GM23338 (cell line): ENCODE measurements at regions not wholly inside any gene's neighbourhood (a gene's known extent, or its start where the extent isn't known, plus 50 kb on each side); places are given as distances from the start of the nearest gene placed in this dataset.

Source experiments
- ATAC-seq: fragments of 200-7000 bp; cut with Tn5 transposase; 3 replicates; pipeline ENCODE4 v1.9.1; 2020
- DNase-seq: peaks from one replicate; pipeline ENCODE4 v3.0.0-alpha.2; 2015; ENCODE audit warnings: low spot score
- H2AFZ ChIP-seq: fragments of 200-600 bp; sonication (generic); 2 replicates; pipeline ENCODE4 v1.8.0; 2016; ENCODE audit warnings: antibody characterized with exemption, mild to moderate bottlenecking, moderate library complexity
- H3F3A ChIP-seq: fragments of 200-600 bp; sonication (generic); replicated peaks from 2 replicates; pipeline ENCODE4 v1.8.0; 2017; ENCODE audit warnings: antibody characterized with exemption, mixed run types, low read depth
- H3K27ac ChIP-seq: fragments of 200-600 bp; sonication (generic); 2 replicates; pipeline ENCODE4 v1.6.1; 2016; ENCODE audit warnings: low read depth
- H3K27me3 ChIP-seq: fragments of 200-600 bp; sonication (generic); 2 replicates; pipeline ENCODE4 v1.8.0; 2016; ENCODE audit warnings: mild to moderate bottlenecking, mixed run types, moderate library complexity; ENCODE audit not compliant: insufficient read depth
- H3K36me3 ChIP-seq: fragments of 200-600 bp; sonication (generic); 2 replicates; pipeline ENCODE4 v1.8.0; 2016; ENCODE audit warnings: mild to moderate bottlenecking; ENCODE audit not compliant: insufficient read depth
- H3K4me1 ChIP-seq: fragments of 200-600 bp; sonication (generic); 2 replicates; pipeline ENCODE4 v1.8.0; 2016; ENCODE audit warnings: mild to moderate bottlenecking, moderate library complexity; ENCODE audit not compliant: insufficient read depth
- H3K4me2 ChIP-seq: fragments of 200-600 bp; sonication (generic); 2 replicates; pipeline ENCODE4 v1.7.1; 2017; ENCODE audit warnings: mixed run types
- H3K4me3 ChIP-seq: fragments of 200-600 bp; sonication (generic); 2 replicates; pipeline ENCODE4 v1.6.1; 2016; ENCODE audit warnings: mixed run types
- H3K79me2 ChIP-seq: fragments of 200-600 bp; sonication (generic); replicated peaks from 2 replicates; pipeline ENCODE4 v1.8.0; 2017; ENCODE audit warnings: mild to moderate bottlenecking; ENCODE audit not compliant: insufficient read depth
- H3K9me2 ChIP-seq: fragments of 200-600 bp; sonication (generic); 2 replicates; pipeline ENCODE4 v1.8.0; 2017; ENCODE audit not compliant: insufficient read depth
- H4K20me1 ChIP-seq: fragments of 200-600 bp; sonication (generic); replicated peaks from 2 replicates; pipeline ENCODE4 v1.8.0; 2017; ENCODE audit warnings: mild to moderate bottlenecking; ENCODE audit not compliant: insufficient read depth
- H3K27ac Mint-ChIP-seq: 2 replicates; pipeline ENCODE4 v1.8.0; 2020; ENCODE audit warnings: inconsistent platforms, mild to moderate bottlenecking, moderate library complexity, mixed read lengths
- H3K27me3 Mint-ChIP-seq: 3 replicates; pipeline ENCODE4 v1.8.0; 2022; ENCODE audit warnings: low read depth, mild to moderate bottlenecking, moderate library complexity, mixed read lengths, inconsistent platforms; ENCODE audit not compliant: insufficient read depth, poor library complexity
- H3K36me3 Mint-ChIP-seq: 3 replicates; pipeline ENCODE4 v1.8.0; 2021; ENCODE audit warnings: low read depth, mild to moderate bottlenecking, inconsistent platforms, moderate library complexity, mixed read lengths
- H3K4me1 Mint-ChIP-seq: 3 replicates; pipeline ENCODE4 v1.8.0; 2020; ENCODE audit warnings: mild to moderate bottlenecking, inconsistent platforms, mixed read lengths
- H3K4me3 Mint-ChIP-seq: 3 replicates; pipeline ENCODE4 v1.8.0; 2021; ENCODE audit warnings: moderate library complexity, mild to moderate bottlenecking, inconsistent platforms, mixed read lengths
- H3K9me3 Mint-ChIP-seq: 3 replicates; pipeline ENCODE4 v1.8.0; 2020; ENCODE audit warnings: moderate library complexity, mild to moderate bottlenecking, inconsistent platforms, mixed read lengths
- EZH2 ChIP-seq: fragments of 200-600 bp; sonication (generic); IDR thresholded peaks from one replicate; pipeline ENCODE4 v1.8.0; 2017; ENCODE audit warnings: antibody characterized with exemption, mild to moderate bottlenecking, low read depth; ENCODE audit not compliant: unreplicated experiment
- EZH2phosphoT487 ChIP-seq: fragments of 200-600 bp; sonication (generic); IDR thresholded peaks from one replicate; pipeline ENCODE4 v1.8.1; 2018; ENCODE audit warnings: antibody characterized with exemption; ENCODE audit not compliant: unreplicated experiment
- JUNB ChIP-seq: IDR thresholded peaks from one replicate; pipeline ENCODE4 v1.6.1; 2016; ENCODE audit warnings: antibody characterized with exemption; ENCODE audit not compliant: unreplicated experiment
- NANOG ChIP-seq: IDR thresholded peaks from 2 replicates; pipeline ENCODE4 v1.6.1; 2016; ENCODE audit warnings: antibody characterized with exemption, borderline replicate concordance
- POLR2AphosphoS5 ChIP-seq: IDR thresholded peaks from 2 replicates; pipeline ENCODE4 v1.6.1; 2016; ENCODE audit warnings: antibody characterized with exemption, low read depth
- ZNF114 ChIP-seq: fragments of 250-450 bp; sonication (Bioruptor Pico); IDR thresholded peaks from 2 replicates; pipeline ENCODE4 v1.5.0; 2020; ENCODE audit warnings: mild to moderate bottlenecking, moderate library complexity
- TF ChIP-seq, protein P1 (sequence below): IDR thresholded peaks from one replicate; pipeline ENCODE4 v1.6.1; 2018; ENCODE audit warnings: antibody characterized with exemption; ENCODE audit not compliant: unreplicated experiment
- TF ChIP-seq, protein P2 (sequence below), 2 experiments: fragments of 200-600 bp in 1 of 2; sonication (generic) in 1 of 2; conservative IDR thresholded peaks; 2 replicates each; pipeline versions ENCODE4 v1.5.1 to v1.6.1; 2016 to 2017; ENCODE audit warnings: antibody characterized with exemption in 2 of 2, low read depth in 2 of 2, mild to moderate bottlenecking in 2 of 2, moderate library complexity in 1 of 2

DNA sequence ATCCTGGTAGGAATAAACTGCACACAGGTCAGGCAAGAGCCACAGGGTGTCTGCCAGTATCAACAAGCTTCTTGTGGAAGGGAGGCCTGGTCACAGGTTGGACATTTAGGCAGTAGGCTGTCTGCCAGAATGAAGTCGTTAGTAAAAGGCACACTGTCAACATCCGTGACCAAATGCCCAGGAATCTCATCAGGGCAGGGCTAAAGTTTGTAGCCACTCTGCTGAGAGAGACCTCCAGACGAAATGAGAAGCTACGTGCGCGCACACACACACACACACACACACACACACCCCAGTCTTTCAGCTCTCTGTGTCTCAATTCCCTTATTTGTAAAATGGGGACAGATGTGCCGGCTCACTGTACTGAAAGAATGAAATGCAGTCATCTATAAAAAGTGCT, 408.7 kb upstream of the ZFP42 start:
- no peak for TF ChIP-seq EZH2
- TF ChIP-seq POLR2AphosphoS5: no peak
- TF ChIP-seq NANOG: no peak
- peaks cover 2% of the 10 kb centered on the region for H3K27me3 Mint-ChIP-seq

DNA sequence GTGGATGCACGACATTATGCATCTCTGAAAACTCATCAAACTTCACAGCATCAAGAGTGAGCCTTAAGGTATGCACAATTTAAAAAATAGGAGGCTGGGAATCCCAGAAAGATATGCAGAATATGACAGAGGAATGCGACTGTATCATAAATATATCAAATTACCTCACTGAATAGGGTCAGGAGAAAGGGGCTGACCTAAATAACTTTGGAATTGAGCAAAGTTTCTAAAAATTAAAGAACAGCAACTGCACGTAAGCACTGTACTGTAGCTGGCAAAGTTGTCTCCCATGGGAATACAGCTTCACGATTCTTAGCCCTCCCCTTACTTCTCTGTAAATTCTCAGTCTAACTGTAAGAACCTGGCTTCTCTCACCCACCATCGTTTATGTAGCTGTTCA, 397.4 kb upstream of the ZFP42 start:
- Histone ChIP-seq H2AFZ (no peak overlapping the region), H3K79me2 (no peaks in the 10 kb centered on the region), H3F3A (no peaks in the 10 kb centered on the region), H4K20me1 (no peaks in the 10 kb centered on the region), H3K4me2 (no peak overlapping the region), H3K36me3 (no peaks in the 10 kb centered on the region), H3K4me1 (no peaks in the 10 kb centered on the region), H3K4me3 (no peak overlapping the region), H3K9me2 (no peaks in the 10 kb centered on the region; the same call in 1 of the 2 replicates), H3K27ac (no peak overlapping the region), H3K27me3 (no peaks in the 10 kb centered on the region)
- TF ChIP-seq, protein P1, sequence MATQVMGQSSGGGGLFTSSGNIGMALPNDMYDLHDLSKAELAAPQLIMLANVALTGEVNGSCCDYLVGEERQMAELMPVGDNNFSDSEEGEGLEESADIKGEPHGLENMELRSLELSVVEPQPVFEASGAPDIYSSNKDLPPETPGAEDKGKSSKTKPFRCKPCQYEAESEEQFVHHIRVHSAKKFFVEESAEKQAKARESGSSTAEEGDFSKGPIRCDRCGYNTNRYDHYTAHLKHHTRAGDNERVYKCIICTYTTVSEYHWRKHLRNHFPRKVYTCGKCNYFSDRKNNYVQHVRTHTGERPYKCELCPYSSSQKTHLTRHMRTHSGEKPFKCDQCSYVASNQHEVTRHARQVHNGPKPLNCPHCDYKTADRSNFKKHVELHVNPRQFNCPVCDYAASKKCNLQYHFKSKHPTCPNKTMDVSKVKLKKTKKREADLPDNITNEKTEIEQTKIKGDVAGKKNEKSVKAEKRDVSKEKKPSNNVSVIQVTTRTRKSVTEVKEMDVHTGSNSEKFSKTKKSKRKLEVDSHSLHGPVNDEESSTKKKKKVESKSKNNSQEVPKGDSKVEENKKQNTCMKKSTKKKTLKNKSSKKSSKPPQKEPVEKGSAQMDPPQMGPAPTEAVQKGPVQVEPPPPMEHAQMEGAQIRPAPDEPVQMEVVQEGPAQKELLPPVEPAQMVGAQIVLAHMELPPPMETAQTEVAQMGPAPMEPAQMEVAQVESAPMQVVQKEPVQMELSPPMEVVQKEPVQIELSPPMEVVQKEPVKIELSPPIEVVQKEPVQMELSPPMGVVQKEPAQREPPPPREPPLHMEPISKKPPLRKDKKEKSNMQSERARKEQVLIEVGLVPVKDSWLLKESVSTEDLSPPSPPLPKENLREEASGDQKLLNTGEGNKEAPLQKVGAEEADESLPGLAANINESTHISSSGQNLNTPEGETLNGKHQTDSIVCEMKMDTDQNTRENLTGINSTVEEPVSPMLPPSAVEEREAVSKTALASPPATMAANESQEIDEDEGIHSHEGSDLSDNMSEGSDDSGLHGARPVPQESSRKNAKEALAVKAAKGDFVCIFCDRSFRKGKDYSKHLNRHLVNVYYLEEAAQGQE: no peak
- no peak for TF ChIP-seq ZNF114 (CRISPR knock-in tag)
- no peak for TF ChIP-seq POLR2AphosphoS5
- TF ChIP-seq, protein P2, sequence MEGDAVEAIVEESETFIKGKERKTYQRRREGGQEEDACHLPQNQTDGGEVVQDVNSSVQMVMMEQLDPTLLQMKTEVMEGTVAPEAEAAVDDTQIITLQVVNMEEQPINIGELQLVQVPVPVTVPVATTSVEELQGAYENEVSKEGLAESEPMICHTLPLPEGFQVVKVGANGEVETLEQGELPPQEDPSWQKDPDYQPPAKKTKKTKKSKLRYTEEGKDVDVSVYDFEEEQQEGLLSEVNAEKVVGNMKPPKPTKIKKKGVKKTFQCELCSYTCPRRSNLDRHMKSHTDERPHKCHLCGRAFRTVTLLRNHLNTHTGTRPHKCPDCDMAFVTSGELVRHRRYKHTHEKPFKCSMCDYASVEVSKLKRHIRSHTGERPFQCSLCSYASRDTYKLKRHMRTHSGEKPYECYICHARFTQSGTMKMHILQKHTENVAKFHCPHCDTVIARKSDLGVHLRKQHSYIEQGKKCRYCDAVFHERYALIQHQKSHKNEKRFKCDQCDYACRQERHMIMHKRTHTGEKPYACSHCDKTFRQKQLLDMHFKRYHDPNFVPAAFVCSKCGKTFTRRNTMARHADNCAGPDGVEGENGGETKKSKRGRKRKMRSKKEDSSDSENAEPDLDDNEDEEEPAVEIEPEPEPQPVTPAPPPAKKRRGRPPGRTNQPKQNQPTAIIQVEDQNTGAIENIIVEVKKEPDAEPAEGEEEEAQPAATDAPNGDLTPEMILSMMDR (conservative IDR thresholded peaks at IDR 0.05; ENCODE audit: low read depth in 2 of 2): no peak
- no peak for TF ChIP-seq EZH2phosphoT487
- no peak for TF ChIP-seq NANOG
- no peak for TF ChIP-seq JUNB
- Mint-ChIP-seq H3K9me3 (no peaks in the 10 kb centered on the region), H3K27ac (no peak overlapping the region), H3K36me3 (no peaks in the 10 kb centered on the region), H3K4me3 (no peak overlapping the region), H3K4me1 (no peaks in the 10 kb centered on the region), H3K27me3 (no peaks in the 10 kb centered on the region)
- ATAC-seq (no peak), DNase-seq (no peak)

More for the DNA sequence above, 408.7 kb upstream of the ZFP42 start:
- Mint-ChIP-seq H3K4me3 (no peak overlapping the region), H3K4me1 (no peaks in the 10 kb centered on the region), H3K9me3 (no peaks in the 10 kb centered on the region), H3K27ac (peak overlapping the region; percentile 10; the same call in 1 of the 2 replicates), H3K36me3 (no peaks in the 10 kb centered on the region)
- DNase-seq: no peak
- no peaks in the 10 kb centered on the region for H3K9me2 ChIP-seq
- ATAC-seq: no peak
- no peaks in the 10 kb centered on the region for H3K79me2 ChIP-seq
- H3K27ac ChIP-seq: no peak overlapping the region
- no peak overlapping the region for H3K4me3 ChIP-seq
- H3F3A ChIP-seq: no peaks in the 10 kb centered on the region
- peak overlapping the region; percentile 52; the same call in 1 of the 2 replicates for H2AFZ ChIP-seq
- H3K36me3 ChIP-seq: no peaks in the 10 kb centered on the region
- no peak overlapping the region for H3K4me2 ChIP-seq
- H3K27me3 ChIP-seq: no peaks in the 10 kb centered on the region
- H4K20me1 ChIP-seq: no peaks in the 10 kb centered on the region
- no peaks in the 10 kb centered on the region for H3K4me1 ChIP-seq
